Brain pericyte (primary cell): ENCODE measurements at regions not wholly inside any gene's neighbourhood (a gene's known extent, or its start where the extent isn't known, plus 50 kb on each side); places are given as distances from the start of the nearest gene placed in this dataset.

Source experiments
- DNase-seq: peaks from one replicate; pipeline ENCODE4 v3.0.0-alpha.2; 2012; ENCODE audit warnings: low read depth, low spot score

- DNase-seq: no peak
Measured at GRCh38 chr2:237150186-237150585, 64.5 kb downstream of the COPS8 start.

- no peak for DNase-seq
Measured at GRCh38 chr2:237150831-237151375, 65.2 kb downstream of the COPS8 start.

- no peak for DNase-seq
Measured at GRCh38 chr2:237152361-237152760, 66.7 kb downstream of the COPS8 start.

GRCh38 chr2:237153181-237153580 lies 67.5 kb downstream of the COPS8 start:
- no peak for DNase-seq

- no peak for DNase-seq
Measured at GRCh38 chr2:237154082-237154638, 68.5 kb downstream of the COPS8 start.

- no peak for DNase-seq
Measured at GRCh38 chr2:237154884-237155851, 69.5 kb downstream of the COPS8 start.

- DNase-seq: peak; percentile 89
Measured at GRCh38 chr2:237156031-237156856, 70.6 kb downstream of the COPS8 start.

- DNase-seq: peak; percentile 97
Measured at GRCh38 chr2:237156857-237157779, 71.4 kb downstream of the COPS8 start.

- DNase-seq: peak; percentile 54
Measured at GRCh38 chr2:237157780-237158102, 72.1 kb downstream of the COPS8 start.

GRCh38 chr2:237158194-237158593 lies 72.5 kb downstream of the COPS8 start:
- no peak for DNase-seq

- DNase-seq: no peak
Measured at GRCh38 chr2:237159006-237159911, 73.6 kb downstream of the COPS8 start.

GRCh38 chr2:237160271-237160919 lies 74.7 kb downstream of the COPS8 start:
- DNase-seq: no peak

GRCh38 chr2:237161189-237161588 lies 75.5 kb downstream of the COPS8 start:
- no peak for DNase-seq

GRCh38 chr2:237162959-237163358 lies 77.3 kb downstream of the COPS8 start:
- DNase-seq: no peak

GRCh38 chr2:237164474-237165042 lies 78.9 kb downstream of the COPS8 start:
- DNase-seq: no peak

GRCh38 chr2:237165405-237166276 lies 80.0 kb downstream of the COPS8 start:
- no peak for DNase-seq

- no peak for DNase-seq
Measured at GRCh38 chr2:237167038-237167437, 81.3 kb downstream of the COPS8 start.

GRCh38 chr2:237167934-237168333 lies 82.2 kb downstream of the COPS8 start:
- no peak for DNase-seq
